ENCODE measurements at regions not wholly inside any gene's neighbourhood (a gene's known extent, or its start where the extent isn't known, plus 50 kb on each side); places are given as distances from the start of the nearest gene placed in this dataset.

- Histone ChIP-seq H3K4me1 (no peaks in the 10 kb centered on the region), H3K27ac (no peak overlapping the region), H3K9me3 (peaks cover 3% of the 10 kb centered on the region), H3K36me3 (ENCODE audit: insufficient read depth in 1 of 2, low read depth in 1 of 2) (no peaks in the 10 kb centered on the region), H3K4me3 (no peak overlapping the region), H3K27me3 (ENCODE audit: insufficient read depth in 3 of 3, low read length in 2 of 3) (no peaks in the 10 kb centered on the region)
- intact Hi-C loops (cut with DNase I): no loop called here
- DNase-seq (no peak), ATAC-seq (no peak)
- WGBS, 3 donors: 50 to 70% (median 56%) methylated on average over 2 of the region's 2 CpGs
- TF ChIP-seq CTCF (IDR thresholded peaks at IDR 0.05): no peak
These were observed 454.9 kb downstream of the ATP23 start for GRCh38 chr12:58396239-58396638.

GRCh38 chr12:58405363-58405762, 464.0 kb downstream of the ATP23 start:
- peaks cover 3% of the 10 kb centered on the region for H3K4me1 ChIP-seq
- WGBS, 3 donors: 92 to 94% (median 94%) methylated on average over 4 of the region's 4 CpGs
- DNase-seq (no peak), ATAC-seq (no peak)
- no peak overlapping the region for H3K27ac ChIP-seq
- peaks cover 3% of the 10 kb centered on the region for H3K9me3 ChIP-seq
- intact Hi-C loops (cut with DNase I): no loop called here
- H3K36me3 ChIP-seq (ENCODE audit: insufficient read depth in 1 of 2, low read depth in 1 of 2): no peaks in the 10 kb centered on the region
- no peaks in the 10 kb centered on the region for H3K27me3 ChIP-seq (ENCODE audit: insufficient read depth in 3 of 3, low read length in 2 of 3)
- no peak for TF ChIP-seq CTCF (IDR thresholded peaks at IDR 0.05)
- H3K4me3 ChIP-seq: no peak overlapping the region

GRCh38 chr12:58408516-58408915, 467.1 kb downstream of the ATP23 start:
- ATAC-seq (no peak), DNase-seq (no peak)
- Histone ChIP-seq H3K36me3 (ENCODE audit: insufficient read depth in 1 of 2, low read depth in 1 of 2) (no peaks in the 10 kb centered on the region), H3K4me1 (peaks cover 3% of the 10 kb centered on the region), H3K27ac (no peak overlapping the region), H3K9me3 (no peaks in the 10 kb centered on the region), H3K4me3 (no peak overlapping the region), H3K27me3 (ENCODE audit: insufficient read depth in 3 of 3, low read length in 2 of 3) (no peaks in the 10 kb centered on the region)
- 7 to 21% (median 9%) methylated on average over 1 of the region's 1 CpG for WGBS, 3 donors
- no peak for TF ChIP-seq CTCF (IDR thresholded peaks at IDR 0.05)
- intact Hi-C loops (cut with DNase I): no loop called here

- H3K27ac ChIP-seq: no peak overlapping the region
These were observed 471.2 kb downstream of the ATP23 start for GRCh38 chr12:58412461-58413060.

More at GRCh38 chr12:58412461-58413060, 471.2 kb downstream of the ATP23 start:
- no peaks in the 10 kb centered on the region for H3K27me3 ChIP-seq (ENCODE audit: insufficient read depth in 3 of 3, low read length in 2 of 3)
- DNase-seq (no peak), ATAC-seq (no peak)
- TF ChIP-seq CTCF (IDR thresholded peaks at IDR 0.05): no peak
- WGBS, 3 donors: 58 to 67% (median 61%) methylated on average over 2 of the region's 2 CpGs
- H3K4me3 ChIP-seq: no peak overlapping the region
- no peaks in the 10 kb centered on the region for H3K36me3 ChIP-seq (ENCODE audit: insufficient read depth in 1 of 2, low read depth in 1 of 2)
- H3K4me1 ChIP-seq: peaks cover 3% of the 10 kb centered on the region
- intact Hi-C loops (cut with DNase I): no loop called here
- no peaks in the 10 kb centered on the region for H3K9me3 ChIP-seq
